Mammary epithelial cell (primary cell): ENCODE measurements at regions not wholly inside any gene's neighbourhood (a gene's known extent, or its start where the extent isn't known, plus 50 kb on each side); places are given as distances from the start of the nearest gene placed in this dataset.

Source experiments
- CTCF ChIP-seq, 2 donors: IDR thresholded peaks in 1 of 2; conservative IDR thresholded peaks in 1 of 2; 2 replicates each; pipeline ENCODE4 v1.5.1; 2011 to 2012; ENCODE audit warnings: inconsistent platforms in 2 of 2, low read length in 2 of 2, mild to moderate bottlenecking in 2 of 2, control low read depth in 1 of 2, low read depth in 1 of 2; ENCODE audit not compliant: insufficient read depth in 1 of 2; ENCODE audit errors: extremely low read depth in 1 of 2
- EZH2 ChIP-seq: IDR thresholded peaks from 2 replicates; pipeline ENCODE4 v1.6.1; 2012; ENCODE audit warnings: low read length, inconsistent platforms, borderline replicate concordance

GRCh38 chr4:36961420-36961819, 283.1 kb upstream of the NWD2 start:
- TF ChIP-seq CTCF (conservative IDR thresholded peaks at IDR 0.05 in 1 of 2, IDR thresholded peaks at IDR 0.05 in 1 of 2; ENCODE audit: extremely low read depth in 1 of 2, insufficient read depth in 1 of 2, low read depth in 1 of 2, low read length in 2 of 2) = no peak
- no peak for TF ChIP-seq EZH2
